HepG2 (cell line): ENCODE measurements at regions not wholly inside any gene's neighbourhood (a gene's known extent, or its start where the extent isn't known, plus 50 kb on each side); places are given as distances from the start of the nearest gene placed in this dataset.

Experiments
- ATAC-seq: fragments of 200-7000 bp; cut with Tn5 transposase; 3 replicates; pipeline ENCODE4 v1.9.1; 2020; ENCODE audit warnings: mild to moderate bottlenecking, moderate library complexity
- BruUV-seq: library from RNA; stranded (reverse); fragments of 400-500 nt; replicated peaks from 2 replicates; lab custom pipeline; 2021; lab: Mats Ljungman, UMichigan
- CTCF ChIA-PET: fragments of 300-600 bp; formaldehyde crosslinking; extraction: SDS; loops from one replicate; lab custom pipeline; 2021; ENCODE audit warnings: low total read pairs, inconsistent platforms, low intra/inter-chr PET ratio; lab: Yijun Ruan, JAX
- POLR2A ChIA-PET: fragments of 350-600 bp; sonication (Branson Sonifier 250); formaldehyde crosslinking; loops from one replicate; lab custom pipeline; 2020; ENCODE audit warnings: antibody characterized with exemption, inconsistent platforms; lab: Yijun Ruan, JAX
- DNase-seq: peaks from one replicate; pipeline ENCODE4 v3.0.0-alpha.2; 2015; ENCODE audit warnings: low spot score
- FAIRE-seq: peaks from 3 replicates; lab custom pipeline; 2011; peaks lifted over from hg19 to GRCh38; lab: Jason Lieb, UNC
- H2AFZ ChIP-seq: one replicate; pipeline ENCODE4 v1.6.1; 2011; ENCODE audit warnings: low read length, inconsistent platforms
- H3K27ac ChIP-seq: fragments of 300-600 bp; 3 replicates; pipeline ENCODE4 v1.8.0; 2011; ENCODE audit warnings: mixed run types, mild to moderate bottlenecking, mixed read lengths, low read length, inconsistent platforms; ENCODE audit not compliant: insufficient read depth; ENCODE audit errors: extremely low read length
- H3K27me3 ChIP-seq, 2 experiments: fragments of 200-600 bp in 1 of 2; 2 replicates in 1 of 2; 3 replicates in 1 of 2; pipeline versions ENCODE4 v1.6.0 to v1.8.0; 2011; ENCODE audit warnings: low read length in 2 of 2, mild to moderate bottlenecking in 2 of 2, moderate library complexity in 2 of 2, inconsistent platforms in 1 of 2; ENCODE audit not compliant: insufficient read depth in 2 of 2, control insufficient read depth in 1 of 2
- H3K36me3 ChIP-seq, 2 experiments: fragments of 200-600 bp in 1 of 2; replicated peaks in 1 of 2; 2 replicates in 1 of 2; 3 replicates in 1 of 2; pipeline versions ENCODE4 v1.5.1 to v1.8.0; 2011; ENCODE audit warnings: low read length in 2 of 2, inconsistent platforms in 1 of 2; ENCODE audit not compliant: insufficient read depth in 2 of 2, control insufficient read depth in 1 of 2
- H3K4me1 ChIP-seq: 2 replicates; pipeline ENCODE4 v1.5.1; 2012; ENCODE audit warnings: low read length, inconsistent platforms; ENCODE audit not compliant: insufficient read depth
- H3K4me2 ChIP-seq: 2 replicates; pipeline ENCODE4 v1.6.0; 2011; ENCODE audit warnings: low read depth, low read length, inconsistent platforms
- H3K4me3 ChIP-seq, 3 experiments: fragments of 200-600 bp in 1 of 3; sonication (generic), shearing (Covaris generic) in 1 of 3; replicated peaks in 1 of 3; 2 replicates each; pipeline ENCODE4 v1.5.1; 2011 to 2016; ENCODE audit warnings: low read length in 3 of 3, inconsistent platforms in 2 of 3, low read depth in 2 of 3, mild to moderate bottlenecking in 2 of 3, control low read depth in 1 of 3, mixed read lengths in 1 of 3; ENCODE audit not compliant: insufficient read depth in 1 of 3
- H3K79me2 ChIP-seq: one replicate; pipeline ENCODE4 v1.6.1; 2011; ENCODE audit warnings: low read length, inconsistent platforms; ENCODE audit not compliant: insufficient read depth
- H3K9ac ChIP-seq: 2 replicates; pipeline ENCODE4 v1.6.0; 2011; ENCODE audit warnings: mild to moderate bottlenecking, low read depth, low read length, inconsistent platforms; ENCODE audit not compliant: insufficient read depth
- H3K9me3 ChIP-seq: 2 replicates; pipeline ENCODE4 v1.5.1; 2012; ENCODE audit warnings: mild to moderate bottlenecking, low read length
- H4K20me1 ChIP-seq: 2 replicates; pipeline ENCODE4 v1.6.0; 2011; ENCODE audit warnings: inconsistent platforms, mild to moderate bottlenecking, low read length, moderate library complexity; ENCODE audit not compliant: insufficient read depth
- CHCHD3 ChIP-seq: sonication (generic); formaldehyde crosslinking; IDR thresholded peaks from 2 replicates; pipeline ENCODE4 v1.8.0; 2022; ENCODE audit warnings: mild to moderate bottlenecking, missing genetic modification reagents, moderate library complexity
- ELF3 ChIP-seq: IDR thresholded peaks from 2 replicates; pipeline ENCODE4 v1.6.1; 2016; ENCODE audit warnings: missing genetic modification reagents, missing compliant biosample characterization
- MAFF ChIP-seq: IDR thresholded peaks from 2 replicates; pipeline ENCODE4 v1.6.1; 2011; ENCODE audit warnings: low read depth, low read length, improper control_type of control experiment
- MAFK ChIP-seq, 2 experiments: IDR thresholded peaks in 1 of 2; conservative IDR thresholded peaks in 1 of 2; 2 replicates each; pipeline ENCODE4 v1.6.1; 2011; ENCODE audit warnings: improper control_type of control experiment in 2 of 2, low read length in 2 of 2
- MEF2D ChIP-seq: sonication (generic); formaldehyde crosslinking; IDR thresholded peaks from 2 replicates; pipeline ENCODE4 v1.5.1; 2020; ENCODE audit warnings: mild to moderate bottlenecking, missing genetic modification reagents
- MTF2 ChIP-seq: sonication (generic); formaldehyde crosslinking; IDR thresholded peaks from 2 replicates; pipeline ENCODE4 v1.5.0; 2020; ENCODE audit warnings: missing genetic modification reagents, borderline replicate concordance
- RBFOX2 ChIP-seq: fragments of 200-400 bp; formaldehyde crosslinking; IDR thresholded peaks from 2 replicates; pipeline ENCODE4 v1.6.1; 2017; ENCODE audit warnings: low read depth, mild to moderate bottlenecking, low read length
- ZNF256 ChIP-seq: sonication (generic); formaldehyde crosslinking; conservative IDR thresholded peaks from 2 replicates; pipeline ENCODE4 v1.4.0; 2020; ENCODE audit warnings: missing genetic modification reagents
- WGBS: methylation state at CpG from one replicate; pipeline ENCODE4 v1.1.6; 2017; ENCODE audit warnings: low lambda C conversion rate; 5-methylcytosine and 5-hydroxymethylcytosine counted together
- in situ Hi-C: cut with HindIII; loops from 2 replicates; pipeline ENCODE4 v1.10.0; 2017; ENCODE audit warnings: low pct_unique_long_range_greater_than_20kb; ENCODE audit not compliant: extremely low pct_ligation_motif_present
- intact Hi-C: fragments of 100-400 bp; cut with micrococcal nuclease; formaldehyde crosslinking; loops from one replicate; pipeline ENCODE4 v1.10.0; 2022; ENCODE audit not compliant: unreplicated experiment
- TF ChIP-seq, protein P1 (sequence below): sonication (generic); formaldehyde crosslinking; conservative IDR thresholded peaks from 2 replicates; pipeline ENCODE4 v1.4.0; 2020; ENCODE audit warnings: missing genetic modification reagents
- TF ChIP-seq, protein P2 (sequence below): IDR thresholded peaks from 2 replicates; pipeline ENCODE4 v1.6.1; 2016; ENCODE audit warnings: low read depth, borderline replicate concordance
- TF ChIP-seq, protein P3 (sequence below): sonication (generic); formaldehyde crosslinking; IDR thresholded peaks from 2 replicates; pipeline ENCODE4 v1.5.1; 2020; ENCODE audit warnings: missing genetic modification reagents, mild to moderate bottlenecking, borderline replicate concordance

GRCh38 chr20:60652046-60652445, 600.0 kb upstream of the CDH4 start:
- no peak overlapping the region for H2AFZ ChIP-seq
- 5% methylated on average over 2 of the region's 2 CpGs for WGBS
- no peaks in the 10 kb centered on the region for H4K20me1 ChIP-seq
- CTCF ChIA-PET, result no interaction called here
- no peak overlapping the region for H3K9ac ChIP-seq
- H3K27me3 ChIP-seq, result no peaks in the 10 kb centered on the region
- BruUV-seq, result no TSS peak
- no peaks in the 10 kb centered on the region for H3K36me3 ChIP-seq
- H3K4me1 ChIP-seq, result no peaks in the 10 kb centered on the region
- no peak overlapping the region for H3K27ac ChIP-seq
- no peak overlapping the region for H3K4me3 ChIP-seq
- DNase-seq (no peak), FAIRE-seq (no peak), ATAC-seq (no peak)
- intact Hi-C loops (no loop called here), in situ Hi-C loops (no loop called here)
- no peak overlapping the region for H3K4me2 ChIP-seq
- TF ChIP-seq MAFK (conservative IDR thresholded peaks at IDR 0.05 in 1 of 2, IDR thresholded peaks at IDR 0.05 in 1 of 2; ENCODE audit: low read length in 2 of 2), result peak; percentile 48 to 58
- TF ChIP-seq MAFF, result peak; percentile 40
- no peak for TF ChIP-seq MTF2 (CRISPR knock-in tag)
- no peak for TF ChIP-seq CHCHD3 (CRISPR knock-in tag)
- TF ChIP-seq, protein P1, sequence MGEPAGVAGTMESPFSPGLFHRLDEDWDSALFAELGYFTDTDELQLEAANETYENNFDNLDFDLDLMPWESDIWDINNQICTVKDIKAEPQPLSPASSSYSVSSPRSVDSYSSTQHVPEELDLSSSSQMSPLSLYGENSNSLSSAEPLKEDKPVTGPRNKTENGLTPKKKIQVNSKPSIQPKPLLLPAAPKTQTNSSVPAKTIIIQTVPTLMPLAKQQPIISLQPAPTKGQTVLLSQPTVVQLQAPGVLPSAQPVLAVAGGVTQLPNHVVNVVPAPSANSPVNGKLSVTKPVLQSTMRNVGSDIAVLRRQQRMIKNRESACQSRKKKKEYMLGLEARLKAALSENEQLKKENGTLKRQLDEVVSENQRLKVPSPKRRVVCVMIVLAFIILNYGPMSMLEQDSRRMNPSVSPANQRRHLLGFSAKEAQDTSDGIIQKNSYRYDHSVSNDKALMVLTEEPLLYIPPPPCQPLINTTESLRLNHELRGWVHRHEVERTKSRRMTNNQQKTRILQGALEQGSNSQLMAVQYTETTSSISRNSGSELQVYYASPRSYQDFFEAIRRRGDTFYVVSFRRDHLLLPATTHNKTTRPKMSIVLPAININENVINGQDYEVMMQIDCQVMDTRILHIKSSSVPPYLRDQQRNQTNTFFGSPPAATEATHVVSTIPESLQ (CRISPR knock-in tag), result no peak
- H3K9me3 ChIP-seq, result peaks cover 97% of the 10 kb centered on the region
- H3K79me2 ChIP-seq, result no peaks in the 10 kb centered on the region
- POLR2A ChIA-PET, result no interaction called here

DNA sequence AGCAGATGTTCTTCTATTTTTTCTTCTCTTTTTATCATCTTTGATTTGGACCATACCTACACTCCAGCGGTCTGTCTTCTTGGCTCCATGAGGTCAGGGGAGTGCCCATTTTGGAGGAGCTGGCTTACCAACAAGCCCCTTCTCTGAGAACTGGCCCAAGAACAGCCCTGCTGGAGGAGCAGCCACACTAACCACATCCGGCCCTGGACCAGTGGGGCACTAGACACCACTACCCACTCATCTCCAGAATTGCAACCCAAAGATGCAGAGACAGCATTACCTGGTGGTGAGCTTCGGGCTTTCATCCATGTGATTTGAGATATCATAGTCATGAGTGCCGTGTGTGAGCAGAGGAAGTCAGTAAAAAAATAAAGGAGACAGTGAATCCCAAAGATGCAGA, 599.4 kb upstream of the CDH4 start:
- no peak for FAIRE-seq
- Histone ChIP-seq H4K20me1 (no peaks in the 10 kb centered on the region), H3K79me2 (no peaks in the 10 kb centered on the region), H2AFZ (no peak overlapping the region), H3K4me3 (no peak overlapping the region), H3K27ac (no peak overlapping the region), H3K36me3 (no peaks in the 10 kb centered on the region), H3K9me3 (peaks cover 95% of the 10 kb centered on the region), H3K9ac (no peak overlapping the region), H3K4me2 (no peak overlapping the region), H3K27me3 (no peaks in the 10 kb centered on the region), H3K4me1 (no peaks in the 10 kb centered on the region)
- POLR2A ChIA-PET, result no interaction called here
- in situ Hi-C loops (no loop called here), intact Hi-C loops (no loop called here)
- CTCF ChIA-PET, result no interaction called here
- no TSS peak for BruUV-seq
- DNase-seq, result no peak
- ATAC-seq, result no peak
- WGBS, result 7% methylated on average over 4 of the region's 4 CpGs
- TF ChIP-seq, protein P2, sequence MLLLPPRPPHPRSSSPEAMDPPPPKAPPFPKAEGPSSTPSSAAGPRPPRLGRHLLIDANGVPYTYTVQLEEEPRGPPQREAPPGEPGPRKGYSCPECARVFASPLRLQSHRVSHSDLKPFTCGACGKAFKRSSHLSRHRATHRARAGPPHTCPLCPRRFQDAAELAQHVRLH (CRISPR knock-in tag), result no peak
- no peak for TF ChIP-seq ELF3 (CRISPR knock-in tag)
- no peak for TF ChIP-seq MEF2D
- TF ChIP-seq ZNF256 (CRISPR knock-in tag), result no peak
- TF ChIP-seq, protein P3, sequence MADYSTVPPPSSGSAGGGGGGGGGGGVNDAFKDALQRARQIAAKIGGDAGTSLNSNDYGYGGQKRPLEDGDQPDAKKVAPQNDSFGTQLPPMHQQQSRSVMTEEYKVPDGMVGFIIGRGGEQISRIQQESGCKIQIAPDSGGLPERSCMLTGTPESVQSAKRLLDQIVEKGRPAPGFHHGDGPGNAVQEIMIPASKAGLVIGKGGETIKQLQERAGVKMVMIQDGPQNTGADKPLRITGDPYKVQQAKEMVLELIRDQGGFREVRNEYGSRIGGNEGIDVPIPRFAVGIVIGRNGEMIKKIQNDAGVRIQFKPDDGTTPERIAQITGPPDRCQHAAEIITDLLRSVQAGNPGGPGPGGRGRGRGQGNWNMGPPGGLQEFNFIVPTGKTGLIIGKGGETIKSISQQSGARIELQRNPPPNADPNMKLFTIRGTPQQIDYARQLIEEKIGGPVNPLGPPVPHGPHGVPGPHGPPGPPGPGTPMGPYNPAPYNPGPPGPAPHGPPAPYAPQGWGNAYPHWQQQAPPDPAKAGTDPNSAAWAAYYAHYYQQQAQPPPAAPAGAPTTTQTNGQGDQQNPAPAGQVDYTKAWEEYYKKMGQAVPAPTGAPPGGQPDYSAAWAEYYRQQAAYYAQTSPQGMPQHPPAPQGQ (CRISPR knock-in tag), result no peak
- no peak for TF ChIP-seq RBFOX2
